ENCODE measurements at regions not wholly inside any gene's neighbourhood (a gene's known extent, or its start where the extent isn't known, plus 50 kb on each side); places are given as distances from the start of the nearest gene placed in this dataset.

- no peak for TF ChIP-seq CTCF (conservative IDR thresholded peaks at IDR 0.05)
- TF ChIP-seq ZFX (IDR thresholded peaks at IDR 0.05), result no peak
Measured at GRCh38 chr4:115456231-115456630, 342.8 kb upstream of the NDST4 start.

Data from C4-2B (cell line).